ENCODE measurements at regions not wholly inside any gene's neighbourhood (a gene's known extent, or its start where the extent isn't known, plus 50 kb on each side); places are given as distances from the start of the nearest gene placed in this dataset.

GRCh38 chrX:145654486-145654885 lies 163.1 kb upstream of the SLITRK2 start:
- Histone ChIP-seq H2AFZ (ENCODE audit: control insufficient read depth, low read length) (no peak overlapping the region), H4K20me1 (ENCODE audit: control insufficient read depth, extremely low read depth, insufficient read depth, low read length) (no peaks in the 10 kb centered on the region), H3K4me2 (ENCODE audit: control insufficient read depth, extremely low read depth, insufficient read depth, low read depth, low read length) (no peak overlapping the region), H3K9me1 (ENCODE audit: control insufficient read depth, extremely low read depth, insufficient read depth, low read length) (no peaks in the 10 kb centered on the region), H3K36me3 (ENCODE audit: control insufficient read depth in 2 of 2, extremely low read depth in 1 of 2, insufficient read depth in 2 of 2, low read length in 2 of 2) (no peaks in the 10 kb centered on the region), H3K27ac (ENCODE audit: control insufficient read depth, insufficient read depth, low read length) (no peak overlapping the region), H3K4me3 (ENCODE audit: control insufficient read depth in 2 of 3, extremely low read depth in 1 of 3, insufficient read depth in 2 of 3, low read depth in 1 of 3, low read length in 3 of 3) (no peak overlapping the region), H3K27me3 (ENCODE audit: control insufficient read depth, extremely low read depth, insufficient read depth, low read length) (no peaks in the 10 kb centered on the region), H3K79me2 (ENCODE audit: control insufficient read depth, insufficient read depth, low read length) (no peaks in the 10 kb centered on the region), H3K9me3 (ENCODE audit: control insufficient read depth, low read depth, low read length) (no peaks in the 10 kb centered on the region), H3K4me1 (ENCODE audit: control insufficient read depth, extremely low read depth, insufficient read depth, low read length) (no peaks in the 10 kb centered on the region), H3K9ac (ENCODE audit: control insufficient read depth, extremely low read depth, insufficient read depth, low read length) (no peak overlapping the region)
- dilution Hi-C loops (cut with MboI; ENCODE audit: extremely low pct_ligation_motif_present, low sequenced_read_pairs), result no loop called here
- DNase-seq (ENCODE audit: low read depth, low spot score) (no peak), FAIRE-seq (no peak)
- TF ChIP-seq CTCF (optimal IDR thresholded peaks at IDR 0.05 in 1 of 3, IDR thresholded peaks at IDR 0.05 in 1 of 3, conservative IDR thresholded peaks at IDR 0.05 in 1 of 3; ENCODE audit: extremely low read depth in 1 of 3, insufficient read depth in 2 of 3, low read length in 3 of 3) (no peak), EZH2 (IDR thresholded peaks at IDR 0.05; ENCODE audit: low read length) (no peak)

GRCh38 chrX:145673841-145674240 lies 143.8 kb upstream of the SLITRK2 start:
- Histone ChIP-seq H3K4me2 (ENCODE audit: control insufficient read depth, extremely low read depth, insufficient read depth, low read depth, low read length) (no peak overlapping the region), H2AFZ (ENCODE audit: control insufficient read depth, low read length) (no peak overlapping the region), H3K9ac (ENCODE audit: control insufficient read depth, extremely low read depth, insufficient read depth, low read length) (no peak overlapping the region), H3K79me2 (ENCODE audit: control insufficient read depth, insufficient read depth, low read length) (no peaks in the 10 kb centered on the region), H4K20me1 (ENCODE audit: control insufficient read depth, extremely low read depth, insufficient read depth, low read length) (no peaks in the 10 kb centered on the region), H3K9me1 (ENCODE audit: control insufficient read depth, extremely low read depth, insufficient read depth, low read length) (no peaks in the 10 kb centered on the region), H3K4me1 (ENCODE audit: control insufficient read depth, extremely low read depth, insufficient read depth, low read length) (no peaks in the 10 kb centered on the region), H3K27ac (ENCODE audit: control insufficient read depth, insufficient read depth, low read length) (no peak overlapping the region), H3K27me3 (ENCODE audit: control insufficient read depth, extremely low read depth, insufficient read depth, low read length) (no peaks in the 10 kb centered on the region), H3K36me3 (ENCODE audit: control insufficient read depth in 2 of 2, extremely low read depth in 1 of 2, insufficient read depth in 2 of 2, low read length in 2 of 2) (no peaks in the 10 kb centered on the region), H3K4me3 (ENCODE audit: control insufficient read depth in 2 of 3, extremely low read depth in 1 of 3, insufficient read depth in 2 of 3, low read depth in 1 of 3, low read length in 3 of 3) (no peak overlapping the region), H3K9me3 (ENCODE audit: control insufficient read depth, low read depth, low read length) (no peaks in the 10 kb centered on the region)
- no peak for FAIRE-seq
- dilution Hi-C loops (cut with MboI; ENCODE audit: extremely low pct_ligation_motif_present, low sequenced_read_pairs), result no loop called here
- TF ChIP-seq EZH2 (IDR thresholded peaks at IDR 0.05; ENCODE audit: low read length) (no peak), CTCF (optimal IDR thresholded peaks at IDR 0.05 in 1 of 3, IDR thresholded peaks at IDR 0.05 in 1 of 3, conservative IDR thresholded peaks at IDR 0.05 in 1 of 3; ENCODE audit: extremely low read depth in 1 of 3, insufficient read depth in 2 of 3, low read length in 3 of 3) (no peak)
- DNase-seq (ENCODE audit: low read depth, low spot score), result no peak

All from keratinocyte (primary cell).